ENCODE measurements at regions not wholly inside any gene's neighbourhood (a gene's known extent, or its start where the extent isn't known, plus 50 kb on each side); places are given as distances from the start of the nearest gene placed in this dataset.

DNA sequence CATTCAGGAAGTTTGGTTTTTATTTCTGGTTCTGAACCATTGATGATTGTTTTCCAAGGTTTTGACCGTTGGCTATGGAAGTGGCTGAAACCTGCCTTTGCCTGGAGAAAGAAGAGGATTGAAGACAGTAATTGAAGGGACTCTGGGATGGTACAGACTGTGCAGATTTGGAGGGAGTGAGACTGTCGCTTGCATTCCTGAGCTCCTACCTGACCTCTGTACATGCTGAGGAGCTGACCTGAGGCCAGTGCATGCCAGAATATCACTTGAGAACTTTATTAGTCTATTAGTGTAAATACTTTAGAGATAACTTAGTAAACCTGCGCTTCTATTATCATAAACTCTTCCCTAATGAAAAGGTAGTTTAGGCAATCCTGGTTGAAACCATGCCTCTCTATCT lies 276.4 kb downstream of the IRS2 start:
- Histone ChIP-seq H4K5ac (ENCODE audit: insufficient read length, low read depth, low read length) (no peak overlapping the region), H3K23me2 (ENCODE audit: insufficient read length, low read depth, low read length, poor library complexity, severe bottlenecking) (no peaks in the 10 kb centered on the region), H3K56ac (ENCODE audit: insufficient read length, low read depth, low read length) (no peak overlapping the region), H3K23ac (ENCODE audit: insufficient read length, low read depth, low read length) (no peak overlapping the region), H2BK120ac (ENCODE audit: low read depth, low read length, poor library complexity, severe bottlenecking) (no peak overlapping the region), H2BK12ac (ENCODE audit: insufficient read length, low read depth, low read length) (no peak overlapping the region), H3K79me2 (ENCODE audit: insufficient read depth, low read length) (no peaks in the 10 kb centered on the region), H3K9ac (ENCODE audit: extremely low read depth, insufficient read length, low read length) (no peak overlapping the region), H2BK20ac (ENCODE audit: low read depth, low read length, poor library complexity, severe bottlenecking) (no peak overlapping the region), H2BK15ac (ENCODE audit: low read depth, low read length) (no peak overlapping the region), H4K8ac (replicated peaks; ENCODE audit: insufficient read length, low read depth, low read length) (no peak overlapping the region), H3K27me3 (ENCODE audit: insufficient read depth, low read length) (no peaks in the 10 kb centered on the region), H3K14ac (ENCODE audit: insufficient read depth, low read length) (no peak overlapping the region), H2AK5ac (ENCODE audit: insufficient read length, low read length) (no peak overlapping the region), H3K4ac (ENCODE audit: low read depth, low read length) (no peak overlapping the region), H2AFZ (ENCODE audit: low read length) (no peak overlapping the region), H3K4me2 (ENCODE audit: insufficient read depth, insufficient read length, low read length) (no peak overlapping the region), H3K18ac (ENCODE audit: insufficient read length, low read depth, low read length) (no peak overlapping the region), H4K91ac (ENCODE audit: insufficient read length, low read depth, low read length) (no peak overlapping the region), H3K27ac (ENCODE audit: insufficient read length, low read depth, low read length) (no peak overlapping the region), H3K4me1 (ENCODE audit: insufficient read depth, low read length) (no peaks in the 10 kb centered on the region), H3T11ph (ENCODE audit: low read length) (no peak overlapping the region), H3K9me3 (ENCODE audit: control insufficient read depth, low read depth, low read length) (no peaks in the 10 kb centered on the region), H2BK5ac (ENCODE audit: insufficient read length, low read length) (no peak overlapping the region), H4K20me1 (ENCODE audit: control insufficient read depth, insufficient read depth, insufficient read length) (no peaks in the 10 kb centered on the region), H3K79me1 (ENCODE audit: insufficient read depth, low read depth, low read length, poor library complexity, severe bottlenecking) (no peaks in the 10 kb centered on the region)
- Mint-ChIP-seq H3K9me3 (peaks cover 0 to 9% of the 10 kb centered on the region in 2 experiments; a peak in 3 of 5 replicates), H3K4me1 (peaks cover 2 to 7% of the 10 kb centered on the region in 2 experiments), H3K4me3 (no peak overlapping the region), H3K27me3 (ENCODE audit: low read depth) (no peaks in the 10 kb centered on the region; the same call in 1 of the 2 replicates), H3K36me3 (ENCODE audit: insufficient read depth in 1 of 3, low read depth in 3 of 3) (peaks cover 0 to 17% (median 3%) of the 10 kb centered on the region in 3 experiments; a peak in 5 of 7 replicates), H3K27ac (no peak overlapping the region)
- no CpG with 5 or more reads among the region's 3 CpGs for WGBS (ENCODE audit: extremely low coverage, insufficient read length, low lambda C conversion rate)
- TF ChIP-seq, protein P1, sequence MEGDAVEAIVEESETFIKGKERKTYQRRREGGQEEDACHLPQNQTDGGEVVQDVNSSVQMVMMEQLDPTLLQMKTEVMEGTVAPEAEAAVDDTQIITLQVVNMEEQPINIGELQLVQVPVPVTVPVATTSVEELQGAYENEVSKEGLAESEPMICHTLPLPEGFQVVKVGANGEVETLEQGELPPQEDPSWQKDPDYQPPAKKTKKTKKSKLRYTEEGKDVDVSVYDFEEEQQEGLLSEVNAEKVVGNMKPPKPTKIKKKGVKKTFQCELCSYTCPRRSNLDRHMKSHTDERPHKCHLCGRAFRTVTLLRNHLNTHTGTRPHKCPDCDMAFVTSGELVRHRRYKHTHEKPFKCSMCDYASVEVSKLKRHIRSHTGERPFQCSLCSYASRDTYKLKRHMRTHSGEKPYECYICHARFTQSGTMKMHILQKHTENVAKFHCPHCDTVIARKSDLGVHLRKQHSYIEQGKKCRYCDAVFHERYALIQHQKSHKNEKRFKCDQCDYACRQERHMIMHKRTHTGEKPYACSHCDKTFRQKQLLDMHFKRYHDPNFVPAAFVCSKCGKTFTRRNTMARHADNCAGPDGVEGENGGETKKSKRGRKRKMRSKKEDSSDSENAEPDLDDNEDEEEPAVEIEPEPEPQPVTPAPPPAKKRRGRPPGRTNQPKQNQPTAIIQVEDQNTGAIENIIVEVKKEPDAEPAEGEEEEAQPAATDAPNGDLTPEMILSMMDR (conservative IDR thresholded peaks at IDR 0.05), result no peak
- DNase-seq, result no peak

All from H9 (cell line).